Endothelial cell of umbilical vein (primary cell): ENCODE measurements at regions not wholly inside any gene's neighbourhood (a gene's known extent, or its start where the extent isn't known, plus 50 kb on each side); places are given as distances from the start of the nearest gene placed in this dataset.

ENCODE experiments used
- BruUV-seq: library from RNA; stranded (reverse); fragments of 400-500 nt; replicated peaks from 2 replicates; lab custom pipeline; 2021; lab: Mats Ljungman, UMichigan
- CTCF ChIA-PET: fragments of 300-600, 350-600 bp; sonication (Branson Sonifier 250); formaldehyde crosslinking; loops from one replicate; lab custom pipeline; 2021; ENCODE audit warnings: antibody characterized with exemption, inconsistent platforms; lab: Charles Lee
- POLR2A ChIA-PET: fragments of 300-600, 350-600 bp; sonication (Branson Sonifier 250); formaldehyde crosslinking; loops from one replicate; lab custom pipeline; 2021; ENCODE audit warnings: antibody characterized with exemption, inconsistent platforms; lab: Charles Lee
- DNase-seq: peaks from one replicate; pipeline ENCODE4 v3.0.0-alpha.2; 2011; ENCODE audit warnings: low read depth, low spot score
- FAIRE-seq: peaks from 2 replicates; lab custom pipeline; 2011; peaks lifted over from hg19 to GRCh38; lab: Jason Lieb, UNC
- H2AFZ ChIP-seq: 2 replicates; pipeline ENCODE4 v1.6.0; 2012; ENCODE audit warnings: low read depth, low read length, control low read depth, inconsistent platforms
- H3K27ac ChIP-seq: 2 replicates; pipeline ENCODE4 v1.5.1; 2011; ENCODE audit warnings: low read depth, mild to moderate bottlenecking, control low read depth, low read length, moderate library complexity; ENCODE audit not compliant: insufficient read depth
- H3K27me3 ChIP-seq, 2 experiments: 2 replicates each; pipeline versions ENCODE4 v1.6.0 to v1.6.1; 2011; ENCODE audit warnings: low read length in 2 of 2, mixed read lengths in 1 of 2; ENCODE audit not compliant: control insufficient read depth in 2 of 2, insufficient read depth in 2 of 2
- H3K36me3 ChIP-seq, 2 experiments: 2 replicates in 1 of 2; 3 replicates in 1 of 2; pipeline ENCODE4 v1.5.1; 2011; ENCODE audit warnings: low read length in 2 of 2, mild to moderate bottlenecking in 1 of 2, moderate library complexity in 1 of 2; ENCODE audit not compliant: control insufficient read depth in 2 of 2, insufficient read depth in 2 of 2; ENCODE audit errors: extremely low read depth in 1 of 2
- H3K4me1 ChIP-seq: 3 replicates; pipeline ENCODE4 v1.5.1; 2011; ENCODE audit warnings: mild to moderate bottlenecking, low read length; ENCODE audit not compliant: control insufficient read depth, insufficient read depth; ENCODE audit errors: extremely low read depth
- H3K4me2 ChIP-seq: 2 replicates; pipeline ENCODE4 v1.6.1; 2011; ENCODE audit warnings: low read length, control low read depth, mixed read lengths; ENCODE audit not compliant: insufficient read depth
- H3K4me3 ChIP-seq, 3 experiments: fragments of 200-600 bp in 1 of 3; sonication (generic), shearing (Covaris generic) in 1 of 3; replicated peaks in 1 of 3; 2 replicates each; pipeline ENCODE4 v1.5.1; 2011 to 2016; ENCODE audit warnings: control low read depth in 3 of 3, low read length in 3 of 3, mild to moderate bottlenecking in 2 of 3, inconsistent platforms in 1 of 3, low read depth in 1 of 3, moderate library complexity in 1 of 3; ENCODE audit not compliant: insufficient read depth in 1 of 3
- H3K79me2 ChIP-seq: 2 replicates; pipeline ENCODE4 v1.6.0; 2012; ENCODE audit warnings: low read length, inconsistent platforms; ENCODE audit not compliant: control insufficient read depth, insufficient read depth
- H3K9ac ChIP-seq: replicated peaks from 2 replicates; pipeline ENCODE3; 2011; ENCODE audit warnings: low read length, control low read depth; ENCODE audit not compliant: insufficient read depth; ENCODE audit errors: extremely low read depth
- H3K9me1 ChIP-seq: replicated peaks from 3 replicates; pipeline ENCODE4 v1.6.0; 2011; ENCODE audit warnings: mild to moderate bottlenecking, low read length; ENCODE audit not compliant: control insufficient read depth, insufficient read depth; ENCODE audit errors: extremely low read depth
- H3K9me3 ChIP-seq: replicated peaks from 2 replicates; pipeline ENCODE4 v1.5.1; 2012; ENCODE audit warnings: low read length, inconsistent platforms; ENCODE audit not compliant: control insufficient read depth, insufficient read depth
- H4K20me1 ChIP-seq: replicated peaks from 2 replicates; pipeline ENCODE3; 2011; ENCODE audit warnings: mild to moderate bottlenecking, low read length; ENCODE audit not compliant: control insufficient read depth, insufficient read depth; ENCODE audit errors: extremely low read depth
- EZH2 ChIP-seq: IDR thresholded peaks from 2 replicates; pipeline ENCODE4 v1.6.1; 2012; ENCODE audit warnings: borderline replicate concordance, low read depth, mild to moderate bottlenecking, moderate library complexity, low read length, inconsistent platforms; ENCODE audit not compliant: severe bottlenecking
- FOS ChIP-seq: IDR thresholded peaks from 2 replicates; pipeline ENCODE4 v1.6.1; 2011; ENCODE audit warnings: mild to moderate bottlenecking, low read length, moderate library complexity, borderline replicate concordance; ENCODE audit not compliant: insufficient read depth
- GATA2 ChIP-seq: IDR thresholded peaks from 2 replicates; pipeline ENCODE4 v1.7.0; 2011; ENCODE audit warnings: low read depth, mild to moderate bottlenecking, moderate library complexity, mixed read lengths, low read length; ENCODE audit not compliant: insufficient read length, insufficient read depth
- JUN ChIP-seq: IDR thresholded peaks from 2 replicates; pipeline ENCODE4 v1.6.1; 2011; ENCODE audit warnings: borderline replicate concordance, low read depth; ENCODE audit not compliant: insufficient read length, insufficient read depth
- MAX ChIP-seq: IDR thresholded peaks from 2 replicates; pipeline ENCODE4 v1.6.1; 2011; ENCODE audit not compliant: insufficient read depth, insufficient read length
- MYC ChIP-seq: IDR thresholded peaks from one replicate; pipeline ENCODE4 v1.6.1; 2011; ENCODE audit warnings: mild to moderate bottlenecking, low read depth, low read length
- POLR2AphosphoS5 ChIP-seq: IDR thresholded peaks from 2 replicates; pipeline ENCODE4 v1.6.1; 2012; ENCODE audit warnings: low read depth, mild to moderate bottlenecking, control low read depth, low read length, moderate library complexity; ENCODE audit not compliant: insufficient read depth
- dilution Hi-C: fragments of 300-500 bp; cut with MboI; formaldehyde crosslinking; loops from one replicate; pipeline ENCODE4 v1.15.0; 2019; ENCODE audit warnings: low sequenced_read_pairs; ENCODE audit not compliant: extremely low pct_ligation_motif_present
- intact Hi-C: fragments of 100-400 bp; cut with micrococcal nuclease; formaldehyde crosslinking; loops from one replicate; pipeline ENCODE4 v1.10.0; 2022
- TF ChIP-seq, protein P1 (sequence below), 2 donors: IDR thresholded peaks; 1 replicate in 1 of 2; 2 replicates in 1 of 2; pipeline ENCODE4 v1.5.1; 2011; ENCODE audit warnings: low read length in 2 of 2, mild to moderate bottlenecking in 2 of 2, moderate library complexity in 2 of 2, control low read depth in 1 of 2, inconsistent platforms in 1 of 2, low read depth in 1 of 2; ENCODE audit not compliant: insufficient read depth in 1 of 2; ENCODE audit errors: extremely low read depth in 1 of 2

- Histone ChIP-seq H3K27me3 (no peaks in the 10 kb centered on the region), H2AFZ (no peak overlapping the region), H3K4me1 (peaks cover 6% of the 10 kb centered on the region), H3K9me3 (no peaks in the 10 kb centered on the region), H3K79me2 (no peaks in the 10 kb centered on the region), H3K4me2 (peak overlapping the region; percentile 8), H3K9ac (no peak overlapping the region), H3K9me1 (no peaks in the 10 kb centered on the region), H3K4me3 (no peak overlapping the region), H4K20me1 (no peaks in the 10 kb centered on the region), H3K36me3 (no peaks in the 10 kb centered on the region), H3K27ac (peak overlapping the region; percentile 28)
- BruUV-seq: no TSS peak
- peak; percentile 49 for TF ChIP-seq FOS
- TF ChIP-seq, protein P1, sequence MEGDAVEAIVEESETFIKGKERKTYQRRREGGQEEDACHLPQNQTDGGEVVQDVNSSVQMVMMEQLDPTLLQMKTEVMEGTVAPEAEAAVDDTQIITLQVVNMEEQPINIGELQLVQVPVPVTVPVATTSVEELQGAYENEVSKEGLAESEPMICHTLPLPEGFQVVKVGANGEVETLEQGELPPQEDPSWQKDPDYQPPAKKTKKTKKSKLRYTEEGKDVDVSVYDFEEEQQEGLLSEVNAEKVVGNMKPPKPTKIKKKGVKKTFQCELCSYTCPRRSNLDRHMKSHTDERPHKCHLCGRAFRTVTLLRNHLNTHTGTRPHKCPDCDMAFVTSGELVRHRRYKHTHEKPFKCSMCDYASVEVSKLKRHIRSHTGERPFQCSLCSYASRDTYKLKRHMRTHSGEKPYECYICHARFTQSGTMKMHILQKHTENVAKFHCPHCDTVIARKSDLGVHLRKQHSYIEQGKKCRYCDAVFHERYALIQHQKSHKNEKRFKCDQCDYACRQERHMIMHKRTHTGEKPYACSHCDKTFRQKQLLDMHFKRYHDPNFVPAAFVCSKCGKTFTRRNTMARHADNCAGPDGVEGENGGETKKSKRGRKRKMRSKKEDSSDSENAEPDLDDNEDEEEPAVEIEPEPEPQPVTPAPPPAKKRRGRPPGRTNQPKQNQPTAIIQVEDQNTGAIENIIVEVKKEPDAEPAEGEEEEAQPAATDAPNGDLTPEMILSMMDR (IDR thresholded peaks at IDR 0.05; ENCODE audit: extremely low read depth in 1 of 2, insufficient read depth in 1 of 2, low read depth in 1 of 2, low read length in 2 of 2): no peak
- intact Hi-C loops (no loop called here), dilution Hi-C loops (no loop called here)
- CTCF ChIA-PET: no interaction called here
- no peak for FAIRE-seq
- DNase-seq: peak; percentile 34
- POLR2A ChIA-PET: no interaction called here
Measured at GRCh38 chr18:68429841-68430240, 285.1 kb downstream of the TMX3 start.

- Histone ChIP-seq H3K9ac (no peak overlapping the region), H3K4me2 (no peak overlapping the region), H3K79me2 (no peaks in the 10 kb centered on the region), H3K27ac (peak overlapping the region; percentile 11), H2AFZ (peak overlapping the region; percentile 27), H3K4me1 (peaks cover 6% of the 10 kb centered on the region), H3K9me3 (no peaks in the 10 kb centered on the region), H3K4me3 (no peak overlapping the region), H3K9me1 (no peaks in the 10 kb centered on the region), H3K36me3 (no peaks in the 10 kb centered on the region), H3K27me3 (no peaks in the 10 kb centered on the region), H4K20me1 (no peaks in the 10 kb centered on the region)
- TF ChIP-seq MYC (no peak), FOS (no peak), POLR2AphosphoS5 (no peak), JUN (no peak), EZH2 (no peak), MAX (no peak), GATA2 (no peak)
- TF ChIP-seq, protein P1 (IDR thresholded peaks at IDR 0.05; ENCODE audit: extremely low read depth in 1 of 2, insufficient read depth in 1 of 2, low read depth in 1 of 2, low read length in 2 of 2): no peak
- intact Hi-C loops (no loop called here), dilution Hi-C loops (no loop called here)
- FAIRE-seq (no peak), DNase-seq (no peak)
- BruUV-seq: no TSS peak
- ChIA-PET POLR2A (no interaction called here), CTCF (no interaction called here)
Measured at GRCh38 chr18:68429111-68429510, 285.8 kb downstream of the TMX3 start.
